A673 (cell line): ENCODE measurements at regions not wholly inside any gene's neighbourhood (a gene's known extent, or its start where the extent isn't known, plus 50 kb on each side); places are given as distances from the start of the nearest gene placed in this dataset.

Source experiments
- EZH2 ChIP-seq: fragments of 200-600 bp; sonication (generic); IDR thresholded peaks from 2 replicates; pipeline ENCODE4 v1.6.1; 2017; ENCODE audit warnings: borderline replicate concordance, low read depth, mild to moderate bottlenecking, mixed read lengths, antibody characterized with exemption, low read length; ENCODE audit not compliant: poor library complexity, severe bottlenecking
- TF ChIP-seq, protein P1 (sequence below): fragments of 300-800, 200-600 bp; sonication (generic); conservative IDR thresholded peaks from 2 replicates; pipeline ENCODE4 v1.5.1; 2017; ENCODE audit warnings: low read depth, mild to moderate bottlenecking, antibody characterized with exemption, low read length, moderate library complexity, mixed read lengths

DNA sequence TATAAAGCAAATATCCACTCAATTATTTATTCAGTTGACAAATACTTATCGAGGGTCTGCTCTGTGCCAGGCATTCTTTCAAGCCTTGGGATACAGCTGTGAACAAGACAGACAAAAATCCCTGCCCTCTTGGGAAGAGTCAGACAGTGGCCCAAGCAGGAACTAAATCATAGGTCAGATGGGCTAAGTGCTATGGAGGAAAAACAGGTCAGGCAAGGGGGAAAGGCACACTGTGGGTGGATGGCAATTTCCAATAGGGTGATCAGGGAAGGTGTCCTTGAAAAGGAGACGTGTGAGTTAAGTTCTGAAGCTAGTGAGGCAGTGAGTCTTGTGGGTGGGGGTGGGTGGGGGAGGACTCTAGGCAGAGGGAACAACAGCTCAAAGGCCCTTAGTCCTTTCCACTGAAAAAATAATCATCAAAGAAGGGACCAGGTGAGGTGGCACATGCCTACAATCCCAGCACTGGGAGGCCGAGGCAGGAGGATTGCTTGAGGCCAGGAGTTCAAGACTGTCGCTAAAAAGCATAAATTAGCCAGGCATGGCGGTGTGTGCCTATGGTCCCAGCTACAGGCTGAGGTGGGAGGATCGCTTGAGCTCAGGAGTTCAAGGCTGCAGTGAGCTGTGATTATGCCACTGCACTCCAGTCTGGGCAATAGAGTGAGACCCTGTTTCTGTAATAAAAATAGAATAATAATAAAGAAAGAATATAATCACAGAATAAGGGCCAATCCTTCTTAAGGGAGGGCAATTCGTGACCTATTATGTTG is 95.2 kb upstream of the CPEB4 start:
- TF ChIP-seq, protein P1, sequence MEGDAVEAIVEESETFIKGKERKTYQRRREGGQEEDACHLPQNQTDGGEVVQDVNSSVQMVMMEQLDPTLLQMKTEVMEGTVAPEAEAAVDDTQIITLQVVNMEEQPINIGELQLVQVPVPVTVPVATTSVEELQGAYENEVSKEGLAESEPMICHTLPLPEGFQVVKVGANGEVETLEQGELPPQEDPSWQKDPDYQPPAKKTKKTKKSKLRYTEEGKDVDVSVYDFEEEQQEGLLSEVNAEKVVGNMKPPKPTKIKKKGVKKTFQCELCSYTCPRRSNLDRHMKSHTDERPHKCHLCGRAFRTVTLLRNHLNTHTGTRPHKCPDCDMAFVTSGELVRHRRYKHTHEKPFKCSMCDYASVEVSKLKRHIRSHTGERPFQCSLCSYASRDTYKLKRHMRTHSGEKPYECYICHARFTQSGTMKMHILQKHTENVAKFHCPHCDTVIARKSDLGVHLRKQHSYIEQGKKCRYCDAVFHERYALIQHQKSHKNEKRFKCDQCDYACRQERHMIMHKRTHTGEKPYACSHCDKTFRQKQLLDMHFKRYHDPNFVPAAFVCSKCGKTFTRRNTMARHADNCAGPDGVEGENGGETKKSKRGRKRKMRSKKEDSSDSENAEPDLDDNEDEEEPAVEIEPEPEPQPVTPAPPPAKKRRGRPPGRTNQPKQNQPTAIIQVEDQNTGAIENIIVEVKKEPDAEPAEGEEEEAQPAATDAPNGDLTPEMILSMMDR: no peak
- TF ChIP-seq EZH2: no peak
